ENCODE measurements at regions not wholly inside any gene's neighbourhood (a gene's known extent, or its start where the extent isn't known, plus 50 kb on each side); places are given as distances from the start of the nearest gene placed in this dataset.

DNA sequence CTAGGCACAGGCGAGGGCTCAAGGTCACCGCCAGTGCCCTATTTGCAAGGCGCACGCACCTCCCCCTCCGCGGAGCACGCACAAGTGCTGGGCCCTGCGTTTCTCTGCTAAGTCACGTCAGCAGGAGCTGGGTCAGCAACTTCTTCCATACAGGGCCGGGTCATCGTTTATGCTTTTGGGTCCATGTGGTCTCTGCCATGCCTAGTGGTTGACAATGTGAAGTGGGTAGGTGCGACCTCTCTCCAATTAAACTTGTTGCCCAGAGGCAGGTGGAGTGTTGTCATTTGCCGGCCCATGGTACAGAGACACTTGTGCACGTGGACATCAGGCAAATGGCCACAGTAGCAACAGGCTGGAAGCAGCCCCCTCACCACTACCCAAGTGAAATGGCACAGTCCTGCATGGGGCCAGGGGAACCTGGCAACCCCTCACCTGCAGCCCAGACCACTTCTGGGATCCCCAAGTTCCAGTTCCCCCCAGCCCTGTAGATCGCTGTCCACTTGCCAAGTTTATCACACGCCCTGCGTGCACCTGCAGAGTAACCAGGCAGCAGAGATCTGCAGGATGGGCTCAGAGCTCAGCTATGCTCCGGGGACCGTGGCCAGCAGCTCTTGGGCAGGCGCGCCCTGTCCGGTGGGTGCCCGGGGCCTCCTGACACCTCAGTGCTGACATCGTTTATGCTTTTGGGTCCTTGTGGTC lies 86.1 kb upstream of the PPP2R2D start (continued):
- TF ChIP-seq, protein P1, sequence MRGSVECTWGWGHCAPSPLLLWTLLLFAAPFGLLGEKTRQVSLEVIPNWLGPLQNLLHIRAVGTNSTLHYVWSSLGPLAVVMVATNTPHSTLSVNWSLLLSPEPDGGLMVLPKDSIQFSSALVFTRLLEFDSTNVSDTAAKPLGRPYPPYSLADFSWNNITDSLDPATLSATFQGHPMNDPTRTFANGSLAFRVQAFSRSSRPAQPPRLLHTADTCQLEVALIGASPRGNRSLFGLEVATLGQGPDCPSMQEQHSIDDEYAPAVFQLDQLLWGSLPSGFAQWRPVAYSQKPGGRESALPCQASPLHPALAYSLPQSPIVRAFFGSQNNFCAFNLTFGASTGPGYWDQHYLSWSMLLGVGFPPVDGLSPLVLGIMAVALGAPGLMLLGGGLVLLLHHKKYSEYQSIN (CRISPR knock-in tag; IDR thresholded peaks at IDR 0.05; ENCODE audit: borderline replicate concordance): no peak
- no peak for TF ChIP-seq POLR2G (IDR thresholded peaks at IDR 0.05; ENCODE audit: low read depth, low read length)
- TF ChIP-seq MAZ (IDR thresholded peaks at IDR 0.05; ENCODE audit: borderline replicate concordance, low read depth, low read length): no peak
- 0 out of 2 replicates have a peak, but pooled peaks have one; percentile 32 for TF ChIP-seq MAZ (CRISPR knock-in tag; IDR thresholded peaks at IDR 0.05; ENCODE audit: low read depth)
- TF ChIP-seq, protein P2, sequence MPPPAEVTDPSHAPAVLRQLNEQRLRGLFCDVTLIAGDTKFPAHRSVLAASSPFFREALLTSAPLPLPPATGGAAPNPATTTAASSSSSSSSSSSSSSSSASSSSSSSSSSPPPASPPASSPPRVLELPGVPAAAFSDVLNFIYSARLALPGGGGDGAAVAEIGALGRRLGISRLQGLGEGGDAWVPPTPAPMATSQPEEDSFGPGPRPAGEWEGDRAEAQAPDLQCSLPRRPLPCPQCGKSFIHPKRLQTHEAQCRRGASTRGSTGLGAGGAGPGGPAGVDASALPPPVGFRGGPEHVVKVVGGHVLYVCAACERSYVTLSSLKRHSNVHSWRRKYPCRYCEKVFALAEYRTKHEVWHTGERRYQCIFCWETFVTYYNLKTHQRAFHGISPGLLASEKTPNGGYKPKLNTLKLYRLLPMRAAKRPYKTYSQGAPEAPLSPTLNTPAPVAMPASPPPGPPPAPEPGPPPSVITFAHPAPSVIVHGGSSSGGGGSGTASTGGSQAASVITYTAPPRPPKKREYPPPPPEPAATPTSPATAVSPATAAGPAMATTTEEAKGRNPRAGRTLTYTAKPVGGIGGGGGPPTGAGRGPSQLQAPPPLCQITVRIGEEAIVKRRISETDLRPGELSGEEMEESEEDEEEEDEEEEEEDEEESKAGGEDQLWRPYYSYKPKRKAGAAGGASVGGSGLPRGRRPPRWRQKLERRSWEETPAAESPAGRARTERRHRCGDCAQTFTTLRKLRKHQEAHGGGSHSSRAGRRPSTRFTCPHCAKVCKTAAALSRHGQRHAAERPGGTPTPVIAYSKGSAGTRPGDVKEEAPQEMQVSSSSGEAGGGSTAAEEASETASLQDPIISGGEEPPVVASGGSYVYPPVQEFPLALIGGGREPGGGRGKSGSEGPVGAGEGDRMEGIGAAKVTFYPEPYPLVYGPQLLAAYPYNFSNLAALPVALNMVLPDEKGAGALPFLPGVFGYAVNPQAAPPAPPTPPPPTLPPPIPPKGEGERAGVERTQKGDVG (CRISPR knock-in tag; IDR thresholded peaks at IDR 0.05; ENCODE audit: borderline replicate concordance): no peak
- no peak; the same call in 1 of the 2 replicates for TF ChIP-seq FOSL2 (CRISPR knock-in tag; IDR thresholded peaks at IDR 0.05)
- TF ChIP-seq ARID5B (CRISPR knock-in tag; IDR thresholded peaks at IDR 0.05): peak; percentile 45
- TF ChIP-seq TBX2 (CRISPR knock-in tag; IDR thresholded peaks at IDR 0.05; ENCODE audit: borderline replicate concordance): peak; percentile 39; the same call in 1 of the 2 replicates
- TF ChIP-seq ZNF331 (CRISPR knock-in tag; IDR thresholded peaks at IDR 0.05): no peak
- TF ChIP-seq, protein P3, sequence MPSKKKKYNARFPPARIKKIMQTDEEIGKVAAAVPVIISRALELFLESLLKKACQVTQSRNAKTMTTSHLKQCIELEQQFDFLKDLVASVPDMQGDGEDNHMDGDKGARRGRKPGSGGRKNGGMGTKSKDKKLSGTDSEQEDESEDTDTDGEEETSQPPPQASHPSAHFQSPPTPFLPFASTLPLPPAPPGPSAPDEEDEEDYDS (CRISPR knock-in tag; IDR thresholded peaks at IDR 0.05): no peak
- TF ChIP-seq, protein P4, sequence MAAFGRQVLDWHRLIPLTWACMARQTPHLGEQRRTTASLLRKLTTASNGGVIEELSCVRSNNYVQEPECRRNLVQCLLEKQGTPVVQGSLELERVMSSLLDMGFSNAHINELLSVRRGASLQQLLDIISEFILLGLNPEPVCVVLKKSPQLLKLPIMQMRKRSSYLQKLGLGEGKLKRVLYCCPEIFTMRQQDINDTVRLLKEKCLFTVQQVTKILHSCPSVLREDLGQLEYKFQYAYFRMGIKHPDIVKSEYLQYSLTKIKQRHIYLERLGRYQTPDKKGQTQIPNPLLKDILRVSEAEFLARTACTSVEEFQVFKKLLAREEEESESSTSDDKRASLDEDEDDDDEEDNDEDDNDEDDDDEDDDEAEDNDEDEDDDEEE (CRISPR knock-in tag; IDR thresholded peaks at IDR 0.05): no peak
